Umbilical cord (tissue), 1 donor: ENCODE measurements at regions not wholly inside any gene's neighbourhood (a gene's known extent, or its start where the extent isn't known, plus 50 kb on each side); places are given as distances from the start of the nearest gene placed in this dataset.

Source experiments
- DNase-seq: peaks from one replicate; pipeline ENCODE4 v3.0.0-alpha.2; 2015; ENCODE audit warnings: low spot score

DNA sequence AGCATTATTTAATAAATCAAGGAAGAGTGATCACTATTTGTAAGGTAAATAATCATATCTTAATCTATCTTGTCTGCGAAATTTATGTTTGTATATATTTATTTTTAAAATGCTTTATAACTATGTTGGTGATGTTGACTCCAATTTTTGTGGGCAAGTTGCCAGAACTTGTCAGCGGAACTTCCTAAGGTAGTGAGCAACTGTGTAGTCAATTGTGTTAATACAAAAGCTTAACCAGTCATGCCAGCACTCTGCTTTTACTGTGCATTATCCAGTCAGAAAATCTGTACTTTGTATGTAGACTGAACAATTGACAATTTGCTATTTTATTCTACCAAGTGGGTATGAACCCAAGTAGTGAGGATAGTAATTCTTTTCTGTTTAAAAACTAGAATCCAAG lies 61.9 kb upstream of the RND3 start:
- DNase-seq = no peak

GRCh38 chr2:150548527-150548926 lies 61.1 kb upstream of the RND3 start:
- DNase-seq = no peak

GRCh38 chr2:150545916-150546315 lies 58.4 kb upstream of the RND3 start:
- DNase-seq = no peak

GRCh38 chr2:150544731-150545130 lies 57.3 kb upstream of the RND3 start:
- no peak for DNase-seq

DNA sequence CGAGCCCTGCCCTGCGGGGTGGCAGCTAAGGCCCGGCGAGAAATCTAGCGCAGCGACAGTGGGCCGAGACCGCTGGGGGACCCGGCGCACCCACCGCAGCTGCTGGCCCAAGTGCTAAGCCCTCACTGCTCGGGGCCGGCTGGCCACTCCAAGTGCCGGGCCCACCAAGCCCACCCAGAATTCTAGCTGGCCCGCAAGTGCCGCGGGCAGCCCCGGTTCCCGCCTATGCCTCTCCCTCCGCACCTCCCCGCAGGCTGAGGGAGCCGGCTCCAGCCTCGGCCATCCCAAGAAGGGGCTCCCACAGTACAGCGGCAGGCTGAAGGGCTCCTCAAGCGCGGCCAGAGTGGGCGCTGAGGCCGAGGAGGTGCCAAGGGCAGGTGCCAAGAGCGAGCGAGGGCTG lies 55.2 kb upstream of the RND3 start:
- no peak for DNase-seq

- DNase-seq = no peak
Observed at GRCh38 chr2:150542172-150542571, 54.7 kb upstream of the RND3 start.

DNA sequence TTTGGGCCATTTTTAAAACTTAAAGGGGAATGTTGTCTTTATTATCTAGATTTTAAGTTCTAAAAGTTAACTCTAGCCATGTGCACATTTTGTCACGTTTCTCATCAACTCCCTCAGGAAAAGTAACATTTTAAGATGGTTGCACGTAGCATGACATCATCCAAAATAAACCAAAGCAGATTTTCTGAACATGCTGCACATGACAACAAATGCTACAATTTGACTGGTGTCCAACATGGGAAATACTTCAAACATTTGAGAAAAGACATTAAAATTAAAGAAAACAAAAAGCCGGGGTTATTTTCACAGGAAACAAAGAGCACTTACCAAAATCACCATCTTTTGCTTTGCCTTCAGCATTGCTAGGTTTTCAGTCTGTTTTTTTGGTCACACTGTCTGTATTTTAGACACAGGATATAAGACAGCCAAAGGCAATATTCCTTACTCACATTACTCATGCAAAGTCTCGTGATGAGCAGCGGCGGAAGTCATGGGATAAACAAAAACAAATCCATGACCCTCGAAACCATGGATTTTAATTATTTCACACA lies 51.3 kb upstream of the RND3 start:
- no peak for DNase-seq
